Loucy (cell line): ENCODE measurements at regions not wholly inside any gene's neighbourhood (a gene's known extent, or its start where the extent isn't known, plus 50 kb on each side); places are given as distances from the start of the nearest gene placed in this dataset.

Experiments used
- CTCF ChIP-seq: fragments of 200-600 bp; sonication (generic); conservative IDR thresholded peaks from 2 replicates; pipeline ENCODE4 v1.5.1; 2014; ENCODE audit warnings: mild to moderate bottlenecking, antibody characterized with exemption, low read length
- EZH2phosphoT487 ChIP-seq: fragments of 200-600 bp; IDR thresholded peaks from 2 replicates; pipeline ENCODE4 v1.6.1; 2018; ENCODE audit warnings: antibody characterized with exemption, mild to moderate bottlenecking, moderate library complexity, borderline replicate concordance

- TF ChIP-seq CTCF (no peak), EZH2phosphoT487 (no peak)
Measured at GRCh38 chr12:82279536-82280058, 78.6 kb downstream of the CCDC59 start.
